ENCODE measurements at regions not wholly inside any gene's neighbourhood (a gene's known extent, or its start where the extent isn't known, plus 50 kb on each side); places are given as distances from the start of the nearest gene placed in this dataset.

DNA sequence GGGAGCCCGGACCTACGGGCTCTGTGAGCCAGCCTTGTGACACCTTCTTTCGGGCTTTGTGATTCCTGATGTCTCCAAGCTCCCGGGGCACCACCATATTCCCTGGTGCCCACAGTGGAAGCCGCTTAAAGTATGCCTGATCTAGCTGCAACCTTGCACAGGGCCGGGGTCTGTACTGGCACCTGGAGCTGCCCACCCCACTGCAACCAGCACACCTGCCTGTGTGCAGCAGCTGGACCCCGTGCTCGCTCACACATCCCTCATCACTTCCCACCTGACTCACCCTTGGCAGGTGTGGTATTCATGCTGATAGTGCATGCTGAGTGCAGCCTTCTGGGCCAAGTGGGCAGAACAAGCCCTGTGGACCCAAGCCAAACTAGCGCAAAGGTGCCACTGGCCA lies 1981.1 kb upstream of the PCDH20 start:
- H3K27ac ChIP-seq, result no peak overlapping the region
- TF ChIP-seq, protein P1, sequence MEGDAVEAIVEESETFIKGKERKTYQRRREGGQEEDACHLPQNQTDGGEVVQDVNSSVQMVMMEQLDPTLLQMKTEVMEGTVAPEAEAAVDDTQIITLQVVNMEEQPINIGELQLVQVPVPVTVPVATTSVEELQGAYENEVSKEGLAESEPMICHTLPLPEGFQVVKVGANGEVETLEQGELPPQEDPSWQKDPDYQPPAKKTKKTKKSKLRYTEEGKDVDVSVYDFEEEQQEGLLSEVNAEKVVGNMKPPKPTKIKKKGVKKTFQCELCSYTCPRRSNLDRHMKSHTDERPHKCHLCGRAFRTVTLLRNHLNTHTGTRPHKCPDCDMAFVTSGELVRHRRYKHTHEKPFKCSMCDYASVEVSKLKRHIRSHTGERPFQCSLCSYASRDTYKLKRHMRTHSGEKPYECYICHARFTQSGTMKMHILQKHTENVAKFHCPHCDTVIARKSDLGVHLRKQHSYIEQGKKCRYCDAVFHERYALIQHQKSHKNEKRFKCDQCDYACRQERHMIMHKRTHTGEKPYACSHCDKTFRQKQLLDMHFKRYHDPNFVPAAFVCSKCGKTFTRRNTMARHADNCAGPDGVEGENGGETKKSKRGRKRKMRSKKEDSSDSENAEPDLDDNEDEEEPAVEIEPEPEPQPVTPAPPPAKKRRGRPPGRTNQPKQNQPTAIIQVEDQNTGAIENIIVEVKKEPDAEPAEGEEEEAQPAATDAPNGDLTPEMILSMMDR (conservative IDR thresholded peaks at IDR 0.05), result no peak

DNA sequence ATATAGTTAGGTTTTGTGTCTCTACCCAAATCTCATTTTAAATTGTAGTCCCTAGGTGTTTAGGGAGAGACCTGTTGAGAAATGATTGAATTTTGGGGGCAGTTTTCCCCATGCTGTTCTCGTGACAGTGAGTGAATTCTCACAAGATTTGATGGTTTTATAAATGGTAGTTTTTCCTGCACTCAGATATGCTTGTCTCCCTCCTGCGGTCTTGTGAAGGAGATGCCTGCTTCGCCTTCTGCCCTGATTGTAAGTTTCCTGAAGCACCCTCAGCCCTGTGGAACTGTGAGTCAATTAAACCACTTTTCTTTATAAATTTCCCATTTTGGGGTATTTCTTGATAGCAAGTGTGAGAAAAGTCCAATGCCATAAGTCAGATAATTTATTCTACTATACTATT lies 1977.5 kb upstream of the PCDH20 start:
- H3K27ac ChIP-seq, result no peak overlapping the region
- TF ChIP-seq, protein P1 (conservative IDR thresholded peaks at IDR 0.05), result peak; percentile 69

DNA sequence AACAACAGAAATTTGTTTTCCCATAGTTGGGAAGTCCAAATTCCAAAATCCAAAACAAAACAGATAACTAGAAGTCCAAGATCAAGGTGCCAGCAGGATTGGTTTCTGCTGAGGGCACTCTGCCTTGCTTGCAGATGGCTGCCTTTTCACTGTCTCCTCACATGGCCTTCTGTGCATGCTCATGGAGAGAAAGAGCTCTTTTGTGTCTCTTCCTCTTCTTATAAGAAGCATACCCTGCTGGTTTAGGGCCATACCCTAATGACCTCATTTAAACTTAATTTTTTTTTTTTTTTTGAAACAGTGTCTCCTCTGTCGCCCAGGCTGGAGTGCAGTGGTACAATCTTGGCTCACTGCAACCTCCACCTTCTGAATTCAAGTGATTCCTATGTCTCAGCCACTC lies 1974.1 kb upstream of the PCDH20 start:
- H3K27ac ChIP-seq, result no peak overlapping the region
- TF ChIP-seq, protein P1 (conservative IDR thresholded peaks at IDR 0.05), result no peak

DNA sequence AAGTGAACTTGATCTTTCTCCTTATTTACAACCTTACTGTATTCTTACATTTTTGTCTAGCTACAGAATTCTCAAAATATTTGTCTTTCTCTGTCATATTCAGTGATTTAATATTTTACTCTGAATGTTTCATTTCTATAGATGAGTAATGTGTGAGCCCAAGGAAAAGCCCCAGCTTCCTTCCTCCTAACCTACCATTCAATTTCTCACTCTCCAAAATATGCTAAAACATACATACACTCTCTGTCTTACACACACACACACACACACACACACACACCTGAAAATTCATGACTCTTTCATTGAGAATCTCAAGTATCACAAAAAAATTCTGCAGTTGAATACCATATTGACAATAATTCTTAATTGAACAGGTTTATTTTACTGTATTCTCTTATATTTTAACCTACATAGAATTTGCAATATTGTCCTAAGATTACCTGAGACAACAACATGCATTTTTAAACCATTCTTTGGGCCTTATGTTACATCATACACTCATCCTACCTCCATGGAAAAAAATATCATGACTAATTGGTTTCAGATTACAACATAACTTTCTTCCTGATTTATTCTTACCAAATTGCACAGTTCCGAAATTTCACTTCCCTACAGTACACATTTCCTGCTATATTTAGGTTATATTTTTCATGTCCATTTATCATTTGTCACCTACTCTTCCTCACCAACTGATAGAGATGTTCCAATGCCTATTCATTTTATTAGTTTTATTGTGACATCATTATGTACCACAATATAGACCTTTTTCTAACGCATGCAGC lies 1965.6 kb upstream of the PCDH20 start:
- H3K27ac ChIP-seq, result no peak overlapping the region

DNA sequence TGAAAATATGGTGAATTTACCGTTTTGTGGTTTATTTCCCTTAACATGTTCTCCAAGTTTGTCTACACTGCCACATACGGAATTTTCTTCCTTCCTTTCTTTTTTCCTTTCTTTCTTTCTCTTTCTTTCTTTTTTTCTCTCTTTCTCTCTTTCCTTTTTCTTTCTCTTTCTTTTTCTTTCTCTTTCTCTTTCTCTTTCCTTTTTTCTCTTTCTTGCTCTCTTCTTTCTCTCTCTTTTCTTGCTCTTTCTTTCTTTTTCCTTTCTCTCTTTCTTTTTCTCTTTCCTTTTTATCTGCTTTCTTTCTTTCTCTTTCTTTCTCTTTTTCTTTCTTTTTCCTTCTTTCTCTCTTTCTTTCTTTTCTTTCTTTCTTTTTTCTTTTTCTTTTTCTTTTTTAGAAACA lies 1962.3 kb upstream of the PCDH20 start:
- TF ChIP-seq, protein P1 (conservative IDR thresholded peaks at IDR 0.05), result no peak

More for the DNA sequence above, 1965.6 kb upstream of the PCDH20 start:
- TF ChIP-seq, protein P1 (conservative IDR thresholded peaks at IDR 0.05), result no peak

DNA sequence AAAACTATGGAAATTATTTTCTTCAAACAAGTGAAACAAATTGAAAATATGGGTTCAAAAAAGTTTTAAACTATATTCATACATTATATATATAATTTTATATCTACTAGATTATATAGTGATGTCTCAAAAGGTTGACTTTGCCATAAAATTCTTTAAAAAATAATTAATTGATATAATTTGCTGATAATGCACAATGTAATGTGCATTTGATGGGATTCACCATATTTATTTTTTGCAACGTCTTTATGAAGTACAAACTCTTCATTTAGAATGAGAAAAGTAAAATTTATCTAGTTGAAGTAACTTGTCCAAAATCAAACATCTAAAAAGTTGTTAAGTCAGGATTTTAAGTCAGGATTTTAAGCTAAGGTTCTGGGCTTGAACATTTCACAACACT lies 1954.5 kb upstream of the PCDH20 start:
- no peak overlapping the region for H3K27ac ChIP-seq
- TF ChIP-seq, protein P1 (conservative IDR thresholded peaks at IDR 0.05), result no peak

More for the DNA sequence above, 1962.3 kb upstream of the PCDH20 start:
- H3K27ac ChIP-seq, result no peak overlapping the region

DNA sequence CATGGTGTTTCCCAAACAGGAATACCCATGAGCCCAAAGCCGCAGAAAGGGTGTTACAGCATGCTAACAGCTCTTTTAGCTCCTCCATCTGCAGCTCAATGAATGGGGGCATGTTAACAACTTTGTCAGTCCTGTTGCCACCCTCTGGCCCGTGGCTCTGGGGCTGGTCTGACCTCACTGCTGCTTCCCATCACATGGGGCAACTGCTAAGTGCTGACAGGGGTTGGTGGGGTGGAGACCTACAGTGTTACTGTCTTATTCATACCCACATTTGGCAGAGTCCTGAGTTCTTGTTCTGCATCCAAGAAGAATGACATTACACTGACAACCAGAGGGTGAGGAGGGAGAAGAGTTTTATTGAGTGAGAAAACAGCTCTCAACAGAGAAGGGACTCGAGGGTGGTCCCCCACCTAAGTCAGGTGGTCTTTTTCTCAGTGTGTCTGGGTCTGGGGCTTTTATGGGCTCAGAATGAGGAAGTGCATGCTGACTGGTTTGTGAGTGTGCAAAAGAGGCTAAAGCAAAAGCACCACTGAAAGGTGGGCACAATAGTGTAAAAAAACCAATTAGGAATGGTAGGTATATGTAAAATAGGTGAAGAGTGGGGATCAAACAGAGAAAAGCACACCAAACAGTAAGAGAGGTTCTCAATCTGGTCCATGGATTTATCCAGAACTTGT lies 1952.0 kb upstream of the PCDH20 start:
- TF ChIP-seq, protein P1 (conservative IDR thresholded peaks at IDR 0.05), result no peak
- H3K27ac ChIP-seq, result no peak overlapping the region
